Brain microvascular endothelial cell (primary cell): ENCODE measurements at regions not wholly inside any gene's neighbourhood (a gene's known extent, or its start where the extent isn't known, plus 50 kb on each side); places are given as distances from the start of the nearest gene placed in this dataset.

Source experiments
- DNase-seq: peaks from one replicate; pipeline ENCODE4 v3.0.0-alpha.2; 2020
- H3K27ac ChIP-seq: fragments of 250-450 bp; sonication (Bioruptor Pico); 2 replicates; pipeline ENCODE4 v1.5.1; 2020; ENCODE audit warnings: mild to moderate bottlenecking, moderate library complexity
- H3K27me3 ChIP-seq: fragments of 250-450 bp; sonication (Bioruptor Pico); replicated peaks from 2 replicates; pipeline ENCODE4 v1.5.1; 2020; ENCODE audit warnings: mild to moderate bottlenecking
- H3K36me3 ChIP-seq: fragments of 250-450 bp; sonication (Bioruptor Pico); replicated peaks from 2 replicates; pipeline ENCODE4 v1.5.1; 2020; ENCODE audit warnings: mild to moderate bottlenecking
- H3K4me3 ChIP-seq: 2 replicates; pipeline ENCODE4 v1.5.1; 2011; ENCODE audit warnings: low read depth, mild to moderate bottlenecking, control low read depth, low read length, moderate library complexity
- in situ Hi-C: cut with HindIII; loops from 2 replicates; pipeline ENCODE4 v1.10.0; 2017; ENCODE audit warnings: low sequenced_read_pairs, low pct_ligation_motif_present
- TF ChIP-seq, protein P1 (sequence below): IDR thresholded peaks from 2 replicates; pipeline ENCODE4 v1.5.1; 2011; ENCODE audit warnings: low read depth, mild to moderate bottlenecking, moderate library complexity, low read length, control low read depth, inconsistent platforms; ENCODE audit errors: missing control alignments

DNA sequence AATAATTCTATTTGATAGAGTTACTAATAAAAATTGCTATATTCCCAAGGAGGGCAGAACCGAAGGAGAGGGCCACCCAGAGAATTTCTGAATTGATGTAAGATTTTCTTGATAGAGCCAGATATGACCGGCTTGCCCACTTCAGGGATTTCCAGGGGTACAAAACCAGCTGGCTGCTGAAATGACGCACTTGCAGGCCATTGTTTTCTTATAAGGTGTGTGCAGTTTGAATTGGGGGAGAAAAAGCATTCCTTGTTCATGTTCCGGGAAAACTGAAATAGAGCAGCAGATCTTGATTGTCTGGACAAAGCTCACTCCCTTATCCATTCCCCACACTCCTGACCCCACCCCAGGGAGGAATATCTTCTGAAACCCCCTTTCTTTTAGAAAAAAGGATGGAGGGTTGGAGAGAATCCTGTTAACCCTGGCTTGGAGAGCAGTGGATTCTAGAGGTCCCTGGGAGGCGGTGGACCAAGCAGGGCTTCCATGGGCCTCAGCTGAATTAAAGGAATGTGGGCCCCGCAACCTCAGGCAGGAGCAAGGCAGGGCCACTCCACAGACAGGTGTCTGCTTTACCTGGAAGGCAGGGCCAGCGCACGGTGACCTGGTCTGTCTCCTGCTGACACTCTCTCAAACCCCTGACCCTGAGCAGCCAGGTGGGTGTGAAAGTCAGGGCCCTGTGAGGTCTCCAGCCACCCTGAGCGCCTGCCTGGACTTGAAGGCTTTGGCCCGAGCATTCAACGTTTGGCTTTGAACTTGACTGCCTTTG, 96.4 kb downstream of the TMEM170B start:
- TF ChIP-seq, protein P1, sequence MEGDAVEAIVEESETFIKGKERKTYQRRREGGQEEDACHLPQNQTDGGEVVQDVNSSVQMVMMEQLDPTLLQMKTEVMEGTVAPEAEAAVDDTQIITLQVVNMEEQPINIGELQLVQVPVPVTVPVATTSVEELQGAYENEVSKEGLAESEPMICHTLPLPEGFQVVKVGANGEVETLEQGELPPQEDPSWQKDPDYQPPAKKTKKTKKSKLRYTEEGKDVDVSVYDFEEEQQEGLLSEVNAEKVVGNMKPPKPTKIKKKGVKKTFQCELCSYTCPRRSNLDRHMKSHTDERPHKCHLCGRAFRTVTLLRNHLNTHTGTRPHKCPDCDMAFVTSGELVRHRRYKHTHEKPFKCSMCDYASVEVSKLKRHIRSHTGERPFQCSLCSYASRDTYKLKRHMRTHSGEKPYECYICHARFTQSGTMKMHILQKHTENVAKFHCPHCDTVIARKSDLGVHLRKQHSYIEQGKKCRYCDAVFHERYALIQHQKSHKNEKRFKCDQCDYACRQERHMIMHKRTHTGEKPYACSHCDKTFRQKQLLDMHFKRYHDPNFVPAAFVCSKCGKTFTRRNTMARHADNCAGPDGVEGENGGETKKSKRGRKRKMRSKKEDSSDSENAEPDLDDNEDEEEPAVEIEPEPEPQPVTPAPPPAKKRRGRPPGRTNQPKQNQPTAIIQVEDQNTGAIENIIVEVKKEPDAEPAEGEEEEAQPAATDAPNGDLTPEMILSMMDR, result no peak
- DNase-seq, result no peak
- no peaks in the 10 kb centered on the region for H3K36me3 ChIP-seq
- H3K27ac ChIP-seq, result no peak overlapping the region
- in situ Hi-C loops, result no loop called here
- H3K4me3 ChIP-seq, result no peak overlapping the region
- no peaks in the 10 kb centered on the region for H3K27me3 ChIP-seq

DNA sequence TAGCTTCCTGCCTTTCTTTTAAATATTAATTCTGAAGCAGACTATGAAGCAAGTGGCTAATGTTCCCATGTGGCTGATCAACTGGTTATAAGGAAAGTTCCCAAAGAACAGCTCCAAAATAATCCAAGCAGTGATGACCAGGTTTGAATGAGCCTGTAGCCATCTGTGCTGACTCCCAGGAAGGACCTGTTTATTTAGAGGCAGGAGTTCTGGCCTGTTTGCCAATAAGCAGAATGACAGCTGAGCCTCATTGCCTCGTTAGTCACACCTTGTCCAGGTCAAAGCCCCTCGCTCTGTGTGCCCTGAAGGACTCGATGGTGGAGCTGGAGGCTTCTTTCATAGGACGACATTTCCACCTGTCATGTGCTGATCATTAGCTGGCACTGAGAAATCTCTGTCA, 97.4 kb downstream of the TMEM170B start:
- TF ChIP-seq, protein P1, result no peak
- no peak for DNase-seq
- no peak overlapping the region for H3K4me3 ChIP-seq
- H3K27ac ChIP-seq, result no peak overlapping the region
- in situ Hi-C loops, result no loop called here
- no peaks in the 10 kb centered on the region for H3K27me3 ChIP-seq
- no peaks in the 10 kb centered on the region for H3K36me3 ChIP-seq

DNA sequence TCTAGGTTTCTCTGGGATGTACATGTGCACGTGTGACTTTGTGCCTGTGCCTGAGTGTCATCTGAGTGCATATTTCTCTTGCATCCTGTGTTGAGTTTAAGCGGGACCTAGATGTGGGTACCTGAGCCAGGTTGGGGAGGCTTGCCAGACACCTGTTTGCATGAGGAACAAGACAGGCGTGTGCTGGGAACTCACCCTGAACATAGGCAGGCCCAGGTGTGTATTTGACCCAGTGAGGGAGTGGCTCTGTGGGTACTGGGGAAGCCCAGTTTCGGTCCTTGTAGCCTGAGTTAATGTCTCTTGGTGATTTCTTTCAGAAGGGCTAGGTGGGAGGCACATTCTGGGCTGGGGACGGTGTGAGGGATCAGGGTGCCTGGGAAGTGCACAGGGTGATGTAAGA, 98.6 kb downstream of the TMEM170B start:
- TF ChIP-seq, protein P1, result no peak
- H3K36me3 ChIP-seq, result no peaks in the 10 kb centered on the region
- in situ Hi-C loops, result no loop called here
- no peak overlapping the region for H3K4me3 ChIP-seq
- H3K27me3 ChIP-seq, result no peaks in the 10 kb centered on the region
- no peak overlapping the region for H3K27ac ChIP-seq
- DNase-seq, result no peak

DNA sequence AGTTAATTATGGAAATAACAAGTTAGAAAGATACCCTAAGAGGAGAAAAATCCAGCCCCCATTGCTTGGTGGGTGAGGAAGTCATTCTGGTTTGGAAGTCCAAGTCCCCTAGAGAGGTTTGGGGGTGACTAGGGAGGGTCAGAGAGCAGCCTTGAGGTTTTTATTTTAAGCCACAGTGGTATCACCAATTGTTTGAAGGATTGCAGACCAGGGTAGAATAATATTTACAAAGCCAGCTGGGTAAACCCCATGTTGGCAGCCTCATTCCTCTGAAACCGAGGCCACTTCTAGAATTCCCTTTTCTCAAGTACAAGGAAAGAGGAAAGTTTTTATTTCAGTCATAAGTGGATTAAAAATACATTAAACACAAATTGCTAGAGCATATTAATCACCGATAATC, 99.7 kb downstream of the TMEM170B start:
- no peak overlapping the region for H3K4me3 ChIP-seq
- in situ Hi-C loops, result no loop called here
- H3K27me3 ChIP-seq, result no peaks in the 10 kb centered on the region
- DNase-seq, result no peak
- no peak overlapping the region for H3K27ac ChIP-seq
- H3K36me3 ChIP-seq, result no peaks in the 10 kb centered on the region
- TF ChIP-seq, protein P1, result no peak

DNA sequence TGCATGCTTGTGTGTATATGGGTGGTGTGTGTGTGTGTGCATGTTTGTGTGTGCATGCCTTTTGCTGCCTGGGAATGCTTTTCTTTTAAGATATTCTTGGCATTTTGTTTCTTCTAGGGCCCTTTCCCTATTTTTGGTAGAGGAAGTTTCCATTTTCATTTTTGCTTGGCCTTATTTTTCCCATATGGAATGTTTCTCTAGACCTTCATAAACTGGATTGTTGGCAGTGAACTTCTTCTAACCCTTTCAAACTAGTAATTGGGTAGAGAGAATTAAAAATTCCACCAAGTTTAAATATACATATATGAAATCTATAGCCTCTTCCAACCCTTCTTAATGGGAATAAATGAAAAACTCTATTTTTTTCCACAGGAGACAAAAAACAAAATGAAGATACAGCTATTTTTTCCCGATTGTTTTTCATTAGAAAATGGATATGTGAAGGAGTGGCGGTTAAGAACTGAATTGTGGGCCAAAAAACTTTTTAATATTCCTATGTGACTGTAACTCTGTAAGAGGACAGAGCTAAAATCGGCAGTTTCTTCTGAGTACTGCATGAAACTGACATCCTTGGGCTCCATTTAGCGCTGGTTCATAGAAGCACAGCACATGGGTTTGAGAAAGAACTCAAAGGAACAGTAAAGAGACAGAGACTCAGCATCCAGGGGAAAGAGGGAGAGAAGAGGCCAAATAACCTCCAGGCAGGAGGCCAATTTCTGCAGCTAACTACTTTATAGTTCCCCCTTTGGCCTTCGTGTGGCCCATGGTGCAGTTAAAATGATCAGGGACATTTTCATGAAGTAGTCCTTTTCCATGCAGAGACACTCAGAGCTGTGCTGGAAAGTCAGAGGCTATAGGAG, 102.1 kb downstream of the TMEM170B start:
- no peak overlapping the region for H3K27ac ChIP-seq
- no peaks in the 10 kb centered on the region for H3K36me3 ChIP-seq
- TF ChIP-seq, protein P1, result no peak
- no peak overlapping the region for H3K4me3 ChIP-seq
- in situ Hi-C loops, result no loop called here
- H3K27me3 ChIP-seq, result no peaks in the 10 kb centered on the region
- DNase-seq, result no peak
